OCI-LY3 (cell line): ENCODE measurements at regions not wholly inside any gene's neighbourhood (a gene's known extent, or its start where the extent isn't known, plus 50 kb on each side); places are given as distances from the start of the nearest gene placed in this dataset.

ENCODE experiments used
- H2AFZ ChIP-seq: fragments of 200-600, 300-600 bp; shearing (Covaris generic); 2 replicates; pipeline ENCODE4 v1.6.0; 2014; ENCODE audit warnings: antibody characterized with exemption, low read depth, low read length
- H3K27ac ChIP-seq: fragments of 200-600, 300-600 bp; sonication (generic); 2 replicates; pipeline ENCODE4 v1.5.1; 2014; ENCODE audit warnings: mild to moderate bottlenecking, low read length, moderate library complexity, mixed read lengths
- H3K27me3 ChIP-seq: fragments of 200-600, 300-600 bp; sonication (generic); 2 replicates; pipeline ENCODE4 v1.6.1; 2014; ENCODE audit warnings: low read depth, low read length, mixed read lengths
- H3K36me3 ChIP-seq: fragments of 200-600, 300-600 bp; sonication (generic); replicated peaks from 2 replicates; pipeline ENCODE3; 2014; ENCODE audit warnings: low read depth, low read length, mixed read lengths
- H3K4me1 ChIP-seq: fragments of 300-600, 200-600 bp; sonication (generic); 2 replicates; pipeline ENCODE4 v1.6.1; 2014; ENCODE audit warnings: low read length, mixed read lengths
- H3K4me2 ChIP-seq: fragments of 200-600, 300-600 bp; sonication (generic); 2 replicates; pipeline ENCODE4 v1.6.1; 2014; ENCODE audit warnings: low read length, mixed read lengths
- H3K4me3 ChIP-seq: fragments of 300-600, 200-600 bp; sonication (generic); 2 replicates; pipeline ENCODE4 v1.5.1; 2014; ENCODE audit warnings: antibody characterized with exemption, mild to moderate bottlenecking, low read length, moderate library complexity
- H3K79me2 ChIP-seq: fragments of 300-600, 200-600 bp; shearing (Covaris generic); 2 replicates; pipeline ENCODE4 v1.6.1; 2014; ENCODE audit warnings: mild to moderate bottlenecking, low read length, mixed read lengths
- H3K9ac ChIP-seq: fragments of 300-600, 200-600 bp; shearing (Covaris generic); 2 replicates; pipeline ENCODE4 v1.6.0; 2014; ENCODE audit warnings: mild to moderate bottlenecking, low read length, moderate library complexity
- H3K9me3 ChIP-seq: fragments of 200-600, 300-600 bp; shearing (Covaris generic); 2 replicates; pipeline ENCODE4 v1.6.1; 2014; ENCODE audit warnings: low read length, mixed read lengths; ENCODE audit not compliant: insufficient read depth
- H4K20me1 ChIP-seq: fragments of 200-600, 300-600 bp; sonication (generic); 2 replicates; pipeline ENCODE4 v1.6.1; 2016; ENCODE audit warnings: low read length, mixed read lengths; ENCODE audit not compliant: insufficient read depth
- CTCF ChIP-seq: fragments of 200-600, 300-600 bp; sonication (generic); IDR thresholded peaks from 2 replicates; pipeline ENCODE4 v1.5.1; 2014; ENCODE audit warnings: antibody characterized with exemption, low read length, low read depth
- EZH2phosphoT487 ChIP-seq: fragments of 200-600 bp; shearing (Covaris generic); IDR thresholded peaks from 2 replicates; pipeline ENCODE4 v1.6.1; 2018; ENCODE audit warnings: antibody characterized with exemption, mixed run types, low read depth

- Histone ChIP-seq H4K20me1 (no peaks in the 10 kb centered on the region), H3K27me3 (peaks cover 25% of the 10 kb centered on the region), H3K4me1 (no peaks in the 10 kb centered on the region), H3K4me2 (no peak overlapping the region), H3K27ac (no peak overlapping the region), H3K9me3 (no peaks in the 10 kb centered on the region), H3K4me3 (no peak overlapping the region), H3K9ac (no peak overlapping the region), H2AFZ (no peak overlapping the region), H3K79me2 (no peaks in the 10 kb centered on the region), H3K36me3 (no peaks in the 10 kb centered on the region)
- TF ChIP-seq CTCF (no peak), EZH2phosphoT487 (no peak)
These were observed 74.2 kb downstream of the GLI2 start for GRCh38 chr2:120809609-120810440.

GRCh38 chr2:120810639-120811038 lies 75.0 kb downstream of the GLI2 start:
- no peak overlapping the region for H3K4me3 ChIP-seq
- H3K79me2 ChIP-seq = no peaks in the 10 kb centered on the region
- no peak for TF ChIP-seq EZH2phosphoT487
- no peak overlapping the region for H3K9ac ChIP-seq
- H2AFZ ChIP-seq = no peak overlapping the region
- H3K27me3 ChIP-seq = peaks cover 22% of the 10 kb centered on the region
- no peaks in the 10 kb centered on the region for H3K9me3 ChIP-seq
- H3K4me1 ChIP-seq = no peaks in the 10 kb centered on the region
- no peaks in the 10 kb centered on the region for H4K20me1 ChIP-seq
- no peak overlapping the region for H3K27ac ChIP-seq
- H3K36me3 ChIP-seq = no peaks in the 10 kb centered on the region
- no peak overlapping the region for H3K4me2 ChIP-seq

- Histone ChIP-seq H3K9me3 (no peaks in the 10 kb centered on the region), H3K36me3 (no peaks in the 10 kb centered on the region), H3K79me2 (no peaks in the 10 kb centered on the region), H3K4me2 (no peak overlapping the region), H3K9ac (no peak overlapping the region), H3K27ac (no peak overlapping the region), H2AFZ (no peak overlapping the region), H3K27me3 (peaks cover 15% of the 10 kb centered on the region; the same call in 1 of the 2 replicates), H3K4me3 (no peak overlapping the region), H3K4me1 (no peaks in the 10 kb centered on the region), H4K20me1 (no peaks in the 10 kb centered on the region)
- no peak for TF ChIP-seq CTCF
- TF ChIP-seq EZH2phosphoT487 = no peak
These were observed 77.2 kb downstream of the GLI2 start for GRCh38 chr2:120812866-120813265.

GRCh38 chr2:120814352-120814751 lies 78.7 kb downstream of the GLI2 start:
- H3K9me3 ChIP-seq = no peaks in the 10 kb centered on the region
- no peak overlapping the region for H2AFZ ChIP-seq
- no peak overlapping the region for H3K9ac ChIP-seq
- no peak for TF ChIP-seq EZH2phosphoT487
- no peak for TF ChIP-seq CTCF
- H3K4me1 ChIP-seq = no peaks in the 10 kb centered on the region
- no peak overlapping the region for H3K27ac ChIP-seq
- no peaks in the 10 kb centered on the region for H4K20me1 ChIP-seq
- H3K27me3 ChIP-seq = peaks cover 6% of the 10 kb centered on the region; the same call in 1 of the 2 replicates
- H3K36me3 ChIP-seq = no peaks in the 10 kb centered on the region
- no peaks in the 10 kb centered on the region for H3K79me2 ChIP-seq
- no peak overlapping the region for H3K4me2 ChIP-seq
- H3K4me3 ChIP-seq = no peak overlapping the region
